ENCODE measurements at regions not wholly inside any gene's neighbourhood (a gene's known extent, or its start where the extent isn't known, plus 50 kb on each side); places are given as distances from the start of the nearest gene placed in this dataset.

DNA sequence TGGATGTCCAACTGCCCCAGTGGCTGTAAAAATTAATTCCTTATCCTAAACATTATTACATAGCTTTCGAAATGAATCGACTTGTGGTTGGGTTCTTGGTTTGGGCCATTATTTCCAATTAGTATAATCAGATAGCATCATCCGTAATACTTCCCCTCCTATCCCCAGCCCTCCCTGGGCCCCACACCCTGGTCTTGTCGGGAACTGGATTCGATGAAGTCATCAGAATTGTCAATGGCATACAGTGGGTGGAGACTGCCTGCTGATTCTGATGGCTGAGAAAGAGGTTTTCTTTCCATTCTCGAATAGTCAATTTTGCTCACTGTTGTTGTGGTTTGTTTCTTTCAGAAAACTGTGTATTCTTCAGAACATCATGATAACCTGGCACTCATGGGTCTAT lies 395.1 kb downstream of the SEC14L1 start:
- no peaks in the 10 kb centered on the region for H3K79me2 ChIP-seq (ENCODE audit: control insufficient read depth, insufficient read depth, low read length)
- no peak for TF ChIP-seq EZH2 (IDR thresholded peaks at IDR 0.05; ENCODE audit: low read length, missing control alignments)
- TF ChIP-seq, protein P1, sequence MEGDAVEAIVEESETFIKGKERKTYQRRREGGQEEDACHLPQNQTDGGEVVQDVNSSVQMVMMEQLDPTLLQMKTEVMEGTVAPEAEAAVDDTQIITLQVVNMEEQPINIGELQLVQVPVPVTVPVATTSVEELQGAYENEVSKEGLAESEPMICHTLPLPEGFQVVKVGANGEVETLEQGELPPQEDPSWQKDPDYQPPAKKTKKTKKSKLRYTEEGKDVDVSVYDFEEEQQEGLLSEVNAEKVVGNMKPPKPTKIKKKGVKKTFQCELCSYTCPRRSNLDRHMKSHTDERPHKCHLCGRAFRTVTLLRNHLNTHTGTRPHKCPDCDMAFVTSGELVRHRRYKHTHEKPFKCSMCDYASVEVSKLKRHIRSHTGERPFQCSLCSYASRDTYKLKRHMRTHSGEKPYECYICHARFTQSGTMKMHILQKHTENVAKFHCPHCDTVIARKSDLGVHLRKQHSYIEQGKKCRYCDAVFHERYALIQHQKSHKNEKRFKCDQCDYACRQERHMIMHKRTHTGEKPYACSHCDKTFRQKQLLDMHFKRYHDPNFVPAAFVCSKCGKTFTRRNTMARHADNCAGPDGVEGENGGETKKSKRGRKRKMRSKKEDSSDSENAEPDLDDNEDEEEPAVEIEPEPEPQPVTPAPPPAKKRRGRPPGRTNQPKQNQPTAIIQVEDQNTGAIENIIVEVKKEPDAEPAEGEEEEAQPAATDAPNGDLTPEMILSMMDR (conservative IDR thresholded peaks at IDR 0.05 in 1 of 2, IDR thresholded peaks at IDR 0.05 in 1 of 2; ENCODE audit: low read depth in 1 of 2, low read length in 2 of 2) = no peak
- no peaks in the 10 kb centered on the region for H3K9me3 ChIP-seq (ENCODE audit: control insufficient read depth, insufficient read depth, low read depth, low read length)
- no peak overlapping the region for H3K4me2 ChIP-seq (ENCODE audit: extremely low read depth, insufficient read depth, low read length)
- no peak overlapping the region for H3K27ac ChIP-seq (ENCODE audit: insufficient read depth, low read length)
- H3K4me3 ChIP-seq (replicated peaks in 1 of 4; ENCODE audit: control extremely low read depth in 1 of 4, insufficient read depth in 1 of 4, low read depth in 3 of 4, low read length in 4 of 4) = no peak overlapping the region
- H3K9ac ChIP-seq (ENCODE audit: insufficient read depth, low read length) = no peak overlapping the region
- no peaks in the 10 kb centered on the region for H3K27me3 ChIP-seq (ENCODE audit: control insufficient read depth, insufficient read depth, low read length)
- no peak for DNase-seq (ENCODE audit: low read depth in 2 of 2)
- H3K4me1 ChIP-seq (ENCODE audit: control insufficient read depth, extremely low read depth, insufficient read depth, low read length) = no peaks in the 10 kb centered on the region
- no peaks in the 10 kb centered on the region for H4K20me1 ChIP-seq (ENCODE audit: control insufficient read depth, extremely low read depth, insufficient read depth, low read length)
- no peak overlapping the region for H2AFZ ChIP-seq (ENCODE audit: low read length)
- no peaks in the 10 kb centered on the region for H3K36me3 ChIP-seq (ENCODE audit: control insufficient read depth, insufficient read depth, low read length)

DNA sequence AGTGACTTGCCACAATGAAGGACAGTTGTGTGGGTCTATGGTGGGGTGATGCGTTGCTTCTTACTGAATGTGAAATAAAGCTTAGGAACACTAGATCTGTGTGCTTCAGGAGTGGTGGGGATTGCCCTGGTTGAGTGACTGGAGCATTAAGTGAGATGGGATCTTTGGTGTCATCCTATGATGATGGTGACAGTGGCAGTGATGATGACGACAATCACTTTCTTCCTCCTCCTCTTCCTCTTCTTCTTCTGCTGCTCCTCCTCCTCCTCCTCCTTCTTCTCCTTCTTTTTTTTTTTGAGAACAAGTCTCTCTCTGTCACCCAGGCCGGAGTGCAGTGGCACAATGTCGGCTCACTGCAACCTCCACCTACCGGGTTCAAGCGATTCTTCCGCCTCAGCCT lies 396.8 kb downstream of the SEC14L1 start:
- H3K36me3 ChIP-seq (ENCODE audit: control insufficient read depth, insufficient read depth, low read length) = no peaks in the 10 kb centered on the region
- no peak overlapping the region for H3K4me3 ChIP-seq (replicated peaks in 1 of 4; ENCODE audit: control extremely low read depth in 1 of 4, insufficient read depth in 1 of 4, low read depth in 3 of 4, low read length in 4 of 4)
- H4K20me1 ChIP-seq (ENCODE audit: control insufficient read depth, extremely low read depth, insufficient read depth, low read length) = no peaks in the 10 kb centered on the region
- no peak overlapping the region for H3K4me2 ChIP-seq (ENCODE audit: extremely low read depth, insufficient read depth, low read length)
- no peak for DNase-seq (ENCODE audit: low read depth in 2 of 2)
- no peak overlapping the region for H2AFZ ChIP-seq (ENCODE audit: low read length)
- no peaks in the 10 kb centered on the region for H3K9me3 ChIP-seq (ENCODE audit: control insufficient read depth, insufficient read depth, low read depth, low read length)
- no peak overlapping the region for H3K27ac ChIP-seq (ENCODE audit: insufficient read depth, low read length)
- H3K9ac ChIP-seq (ENCODE audit: insufficient read depth, low read length) = no peak overlapping the region
- TF ChIP-seq EZH2 (IDR thresholded peaks at IDR 0.05; ENCODE audit: low read length, missing control alignments) = no peak
- TF ChIP-seq, protein P1 (conservative IDR thresholded peaks at IDR 0.05 in 1 of 2, IDR thresholded peaks at IDR 0.05 in 1 of 2; ENCODE audit: low read depth in 1 of 2, low read length in 2 of 2) = no peak
- H3K4me1 ChIP-seq (ENCODE audit: control insufficient read depth, extremely low read depth, insufficient read depth, low read length) = no peaks in the 10 kb centered on the region
- no peaks in the 10 kb centered on the region for H3K27me3 ChIP-seq (ENCODE audit: control insufficient read depth, insufficient read depth, low read length)
- H3K79me2 ChIP-seq (ENCODE audit: control insufficient read depth, insufficient read depth, low read length) = no peaks in the 10 kb centered on the region

DNA sequence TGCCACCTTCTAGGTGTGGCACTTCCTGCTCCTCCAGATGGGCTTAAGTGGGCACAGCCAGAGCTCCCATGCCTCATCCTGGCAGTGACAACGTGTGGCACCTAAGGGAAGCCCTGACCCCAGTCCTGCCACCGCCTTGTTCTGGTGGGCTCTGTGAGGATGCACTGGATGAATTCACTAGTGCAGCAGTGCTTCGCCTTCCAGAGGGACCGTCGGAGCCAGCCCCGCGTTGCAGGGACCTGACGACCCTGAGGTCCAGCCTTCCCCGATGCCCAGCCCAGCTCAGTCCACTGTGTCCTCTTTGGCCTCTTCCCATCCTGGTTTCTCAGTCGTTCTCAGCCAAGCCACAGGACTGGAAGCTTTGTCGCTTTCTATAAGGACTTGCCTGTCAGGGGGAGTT lies 399.8 kb downstream of the SEC14L1 start:
- H3K9me3 ChIP-seq (ENCODE audit: control insufficient read depth, insufficient read depth, low read depth, low read length) = no peaks in the 10 kb centered on the region
- H3K27ac ChIP-seq (ENCODE audit: insufficient read depth, low read length) = no peak overlapping the region
- H3K4me1 ChIP-seq (ENCODE audit: control insufficient read depth, extremely low read depth, insufficient read depth, low read length) = no peaks in the 10 kb centered on the region
- H3K9ac ChIP-seq (ENCODE audit: insufficient read depth, low read length) = no peak overlapping the region
- H3K4me3 ChIP-seq (replicated peaks in 1 of 4; ENCODE audit: control extremely low read depth in 1 of 4, insufficient read depth in 1 of 4, low read depth in 3 of 4, low read length in 4 of 4) = no peak overlapping the region
- no peak overlapping the region for H3K4me2 ChIP-seq (ENCODE audit: extremely low read depth, insufficient read depth, low read length)
- peaks cover 2% of the 10 kb centered on the region for H3K27me3 ChIP-seq (ENCODE audit: control insufficient read depth, insufficient read depth, low read length)
- no peaks in the 10 kb centered on the region for H3K36me3 ChIP-seq (ENCODE audit: control insufficient read depth, insufficient read depth, low read length)
- H3K79me2 ChIP-seq (ENCODE audit: control insufficient read depth, insufficient read depth, low read length) = no peaks in the 10 kb centered on the region
- H2AFZ ChIP-seq (ENCODE audit: low read length) = no peak overlapping the region
- no peak for TF ChIP-seq EZH2 (IDR thresholded peaks at IDR 0.05; ENCODE audit: low read length, missing control alignments)
- TF ChIP-seq, protein P1 (conservative IDR thresholded peaks at IDR 0.05 in 1 of 2, IDR thresholded peaks at IDR 0.05 in 1 of 2; ENCODE audit: low read depth in 1 of 2, low read length in 2 of 2) = no peak
- H4K20me1 ChIP-seq (ENCODE audit: control insufficient read depth, extremely low read depth, insufficient read depth, low read length) = no peaks in the 10 kb centered on the region
- DNase-seq (ENCODE audit: low read depth in 2 of 2) = no peak
